Smooth muscle cell (in vitro differentiated cells): ENCODE measurements at regions not wholly inside any gene's neighbourhood (a gene's known extent, or its start where the extent isn't known, plus 50 kb on each side); places are given as distances from the start of the nearest gene placed in this dataset.
"Not testable (repeated sequence)": the region's sequence is repeated elsewhere in the genome, so short reads cannot be mapped to it uniquely, and the experiment has no call there.

Experiments used
- DNase-seq: peaks from one replicate; lab custom pipeline; 2025; ENCODE audit not compliant: unreplicated experiment; lab: John Stamatoyannopoulos, UW
- H2AFZ ChIP-seq: fragments of 200-600 bp; sonication (generic); 2 replicates; pipeline ENCODE4 v1.6.0; 2016; ENCODE audit warnings: antibody characterized with exemption, low read depth, mild to moderate bottlenecking
- H3F3A ChIP-seq: fragments of 200-600 bp; sonication (generic); 2 replicates; pipeline ENCODE4 v1.6.0; 2017; ENCODE audit warnings: antibody characterized with exemption, low read depth
- H3K27ac ChIP-seq: fragments of 200-600 bp; sonication (generic); 2 replicates; pipeline ENCODE4 v1.5.1; 2016; ENCODE audit warnings: low read depth, mild to moderate bottlenecking
- H3K27me3 ChIP-seq: fragments of 200-600 bp; sonication (generic); 2 replicates; pipeline ENCODE4 v1.6.1; 2016; ENCODE audit warnings: low read depth, mild to moderate bottlenecking
- H3K36me3 ChIP-seq: fragments of 200-600 bp; sonication (generic); 2 replicates; pipeline ENCODE4 v1.5.1; 2016; ENCODE audit warnings: low read depth
- H3K4me1 ChIP-seq: fragments of 200-600 bp; sonication (generic); 2 replicates; pipeline ENCODE4 v1.5.1; 2016; ENCODE audit warnings: low read depth
- H3K4me2 ChIP-seq: fragments of 200-600 bp; sonication (generic); 2 replicates; pipeline ENCODE4 v1.6.0; 2016; ENCODE audit warnings: mild to moderate bottlenecking
- H3K4me3 ChIP-seq: fragments of 200-600 bp; sonication (generic); 2 replicates; pipeline ENCODE4 v1.5.1; 2016; ENCODE audit warnings: mild to moderate bottlenecking
- H3K79me2 ChIP-seq: fragments of 200-600 bp; sonication (generic); 2 replicates; pipeline ENCODE4 v1.6.0; 2016; ENCODE audit warnings: low read depth, mild to moderate bottlenecking
- H3K9ac ChIP-seq: fragments of 200-600 bp; sonication (generic); 2 replicates; pipeline ENCODE4 v1.6.0; 2016; ENCODE audit warnings: low read depth
- H3K9me3 ChIP-seq: fragments of 200-600 bp; sonication (generic); replicated peaks from 2 replicates; pipeline ENCODE4 v1.5.1; 2016; ENCODE audit warnings: low read depth
- H4K20me1 ChIP-seq: fragments of 200-600 bp; sonication (generic); 2 replicates; pipeline ENCODE4 v1.6.0; 2016; ENCODE audit warnings: low read depth
- CTCF ChIP-seq: fragments of 200-600 bp; sonication (generic); IDR thresholded peaks from 2 replicates; pipeline ENCODE4 v1.5.1; 2017; ENCODE audit warnings: borderline replicate concordance, mild to moderate bottlenecking, antibody characterized with exemption; ENCODE audit not compliant: insufficient read depth, poor library complexity, severe bottlenecking
- WGBS: methylation state at CpG from one replicate; pipeline ENCODE4 v1.1.7; 2016; ENCODE audit warnings: low lambda C conversion rate; 5-methylcytosine and 5-hydroxymethylcytosine counted together

GRCh38 chrX:147537172-147537571 lies 374.5 kb upstream of the FMR1 start:
- Histone ChIP-seq H4K20me1 (no peaks in the 10 kb centered on the region), H3K27me3 (no peaks in the 10 kb centered on the region), H3K79me2 (no peaks in the 10 kb centered on the region), H3K9me3 (no peaks in the 10 kb centered on the region), H3F3A (no peaks in the 10 kb centered on the region), H3K36me3 (no peaks in the 10 kb centered on the region), H2AFZ (no peak overlapping the region), H3K27ac (no peak overlapping the region), H3K9ac (no peak overlapping the region), H3K4me3 (no peak overlapping the region), H3K4me1 (no peaks in the 10 kb centered on the region), H3K4me2 (no peak overlapping the region)
- 62% methylated on average over 4 of the region's 4 CpGs for WGBS
- no peak for TF ChIP-seq CTCF
- DNase-seq: no peak

- not testable (repeated sequence) for H3K4me3 ChIP-seq, H3K9ac ChIP-seq, H3K36me3 ChIP-seq, H3F3A ChIP-seq, DNase-seq, H3K9me3 ChIP-seq, H4K20me1 ChIP-seq, H3K79me2 ChIP-seq, H3K27ac ChIP-seq, H3K4me1 ChIP-seq, H3K27me3 ChIP-seq, H2AFZ ChIP-seq, H3K4me2 ChIP-seq
- WGBS: 82% methylated on average over 5 of the region's 5 CpGs
Observed at GRCh38 chrX:147548023-147548422, 363.7 kb upstream of the FMR1 start.

GRCh38 chrX:147550217-147550616 lies 361.5 kb upstream of the FMR1 start:
- H3K4me2 ChIP-seq: no peak overlapping the region
- WGBS: 14% methylated on average over 3 of the region's 3 CpGs
- no peak overlapping the region for H3K9ac ChIP-seq
- TF ChIP-seq CTCF: peak; percentile 45
- no peaks in the 10 kb centered on the region for H4K20me1 ChIP-seq
- no peaks in the 10 kb centered on the region for H3K9me3 ChIP-seq
- H3K27me3 ChIP-seq: no peaks in the 10 kb centered on the region
- no peaks in the 10 kb centered on the region for H3K4me1 ChIP-seq
- no peak overlapping the region for H2AFZ ChIP-seq
- H3K36me3 ChIP-seq: no peaks in the 10 kb centered on the region
- H3F3A ChIP-seq: no peaks in the 10 kb centered on the region
- H3K79me2 ChIP-seq: no peaks in the 10 kb centered on the region
- no peak overlapping the region for H3K27ac ChIP-seq
- H3K4me3 ChIP-seq: no peak overlapping the region
- no peak for DNase-seq

- Histone ChIP-seq H3F3A (no peaks in the 10 kb centered on the region), H4K20me1 (no peaks in the 10 kb centered on the region), H3K4me2 (no peak overlapping the region), H3K36me3 (no peaks in the 10 kb centered on the region), H3K79me2 (no peaks in the 10 kb centered on the region), H3K27ac (no peak overlapping the region), H3K9ac (no peak overlapping the region), H3K4me1 (no peaks in the 10 kb centered on the region), H3K4me3 (no peak overlapping the region), H3K27me3 (no peaks in the 10 kb centered on the region), H3K9me3 (no peaks in the 10 kb centered on the region), H2AFZ (no peak overlapping the region)
- WGBS: 61% methylated on average over 1 of the region's 1 CpG
- TF ChIP-seq CTCF: no peak
- no peak for DNase-seq
Observed at GRCh38 chrX:147559191-147559590, 352.5 kb upstream of the FMR1 start.
